Vagina (tissue), 2 donors: ENCODE measurements at regions not wholly inside any gene's neighbourhood (a gene's known extent, or its start where the extent isn't known, plus 50 kb on each side); places are given as distances from the start of the nearest gene placed in this dataset.

Experiments used
- DNase-seq, 2 donors: peaks; one replicate each; pipeline ENCODE4 v3.0.0-alpha.2; 2017; ENCODE audit errors: extremely low spot score in 2 of 2
- H3K27ac ChIP-seq: fragments of 200-600 bp; sonication (generic); one replicate; pipeline ENCODE4 v1.5.1; 2019
- H3K27me3 ChIP-seq: fragments of 200-600 bp; sonication (generic); one replicate; pipeline ENCODE4 v1.5.1; 2019
- H3K36me3 ChIP-seq, 2 donors: fragments of 200-600 bp; sonication (generic); one replicate each; pipeline ENCODE4 v1.5.1; 2017 to 2019
- H3K4me1 ChIP-seq: fragments of 200-600 bp; sonication (generic); one replicate; pipeline ENCODE4 v1.5.1; 2019
- H3K4me3 ChIP-seq, 2 donors: fragments of 200-600 bp; sonication (generic); 1 replicate in 1 of 2; 2 replicates in 1 of 2; pipeline ENCODE4 v1.5.1; 2016 to 2019
- H3K9me3 ChIP-seq: fragments of 200-600 bp; sonication (generic); one replicate; pipeline ENCODE4 v1.5.1; 2019
- POLR2A ChIP-seq, 2 donors: fragments of 450-650 bp; IDR thresholded peaks; one replicate each; pipeline ENCODE4 v1.6.1; 2017; ENCODE audit warnings: antibody characterized with exemption in 2 of 2, mild to moderate bottlenecking in 2 of 2, moderate library complexity in 2 of 2
- POLR2AphosphoS5 ChIP-seq, 2 donors: sonication (generic); formaldehyde crosslinking; IDR thresholded peaks; one replicate each; pipeline ENCODE4 v1.9.0; 2017; ENCODE audit warnings: antibody characterized with exemption in 2 of 2, mild to moderate bottlenecking in 2 of 2, low read depth in 1 of 2; ENCODE audit not compliant: insufficient read depth in 1 of 2
- intact Hi-C: fragments of 100-400 bp; cut with DNase I; formaldehyde crosslinking; loops from one replicate; pipeline ENCODE4 v1.15.1; 2023
- TF ChIP-seq, protein P1 (sequence below), 3 experiments: fragments of 450-650 bp in 2 of 3; fragments of 200-600 bp in 1 of 3; sonication (generic) in 1 of 3; IDR thresholded peaks; one replicate each; pipeline ENCODE4 v1.5.1; 2017 to 2019; ENCODE audit warnings: antibody characterized with exemption in 3 of 3, mild to moderate bottlenecking in 2 of 3, moderate library complexity in 2 of 3

DNA sequence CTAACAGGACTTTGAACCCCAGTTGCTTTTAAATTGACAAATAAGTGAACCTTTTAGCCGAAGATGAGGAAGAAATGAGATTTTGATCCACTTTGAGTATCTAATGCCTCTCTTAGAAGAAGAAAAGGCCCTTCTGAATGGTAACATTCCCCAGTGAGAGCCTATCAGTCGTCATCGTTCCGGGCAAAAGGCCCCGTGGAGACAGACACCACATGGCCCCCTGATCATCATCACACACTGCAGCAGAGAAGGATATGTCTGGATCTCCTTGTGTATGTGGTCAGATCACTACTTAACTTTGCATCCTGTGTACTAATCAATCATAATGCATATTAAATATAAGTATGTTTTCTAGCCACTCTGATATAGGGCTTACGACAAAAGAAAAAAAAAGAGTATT, 87.3 kb upstream of the SMYD2 start:
- H3K27ac ChIP-seq: no peak overlapping the region
- no peaks in the 10 kb centered on the region for H3K36me3 ChIP-seq
- no peaks in the 10 kb centered on the region for H3K9me3 ChIP-seq
- no peaks in the 10 kb centered on the region for H3K27me3 ChIP-seq
- TF ChIP-seq, protein P1, sequence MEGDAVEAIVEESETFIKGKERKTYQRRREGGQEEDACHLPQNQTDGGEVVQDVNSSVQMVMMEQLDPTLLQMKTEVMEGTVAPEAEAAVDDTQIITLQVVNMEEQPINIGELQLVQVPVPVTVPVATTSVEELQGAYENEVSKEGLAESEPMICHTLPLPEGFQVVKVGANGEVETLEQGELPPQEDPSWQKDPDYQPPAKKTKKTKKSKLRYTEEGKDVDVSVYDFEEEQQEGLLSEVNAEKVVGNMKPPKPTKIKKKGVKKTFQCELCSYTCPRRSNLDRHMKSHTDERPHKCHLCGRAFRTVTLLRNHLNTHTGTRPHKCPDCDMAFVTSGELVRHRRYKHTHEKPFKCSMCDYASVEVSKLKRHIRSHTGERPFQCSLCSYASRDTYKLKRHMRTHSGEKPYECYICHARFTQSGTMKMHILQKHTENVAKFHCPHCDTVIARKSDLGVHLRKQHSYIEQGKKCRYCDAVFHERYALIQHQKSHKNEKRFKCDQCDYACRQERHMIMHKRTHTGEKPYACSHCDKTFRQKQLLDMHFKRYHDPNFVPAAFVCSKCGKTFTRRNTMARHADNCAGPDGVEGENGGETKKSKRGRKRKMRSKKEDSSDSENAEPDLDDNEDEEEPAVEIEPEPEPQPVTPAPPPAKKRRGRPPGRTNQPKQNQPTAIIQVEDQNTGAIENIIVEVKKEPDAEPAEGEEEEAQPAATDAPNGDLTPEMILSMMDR (IDR thresholded peaks at IDR 0.05): no peak
- TF ChIP-seq POLR2AphosphoS5 (IDR thresholded peaks at IDR 0.05; ENCODE audit: insufficient read depth in 1 of 2, low read depth in 1 of 2) (no peak), POLR2A (IDR thresholded peaks at IDR 0.05) (no peak)
- H3K4me3 ChIP-seq: no peak overlapping the region
- intact Hi-C loops: no loop called here
- no peaks in the 10 kb centered on the region for H3K4me1 ChIP-seq
- DNase-seq: no peak

- no peaks in the 10 kb centered on the region for H3K9me3 ChIP-seq
- no peaks in the 10 kb centered on the region for H3K27me3 ChIP-seq
- H3K4me3 ChIP-seq: no peak overlapping the region
- no peaks in the 10 kb centered on the region for H3K4me1 ChIP-seq
- intact Hi-C loops: no loop called here
- DNase-seq: no peak
- H3K36me3 ChIP-seq: no peaks in the 10 kb centered on the region
- TF ChIP-seq POLR2AphosphoS5 (IDR thresholded peaks at IDR 0.05; ENCODE audit: insufficient read depth in 1 of 2, low read depth in 1 of 2) (no peak), POLR2A (IDR thresholded peaks at IDR 0.05) (no peak)
- TF ChIP-seq, protein P1 (IDR thresholded peaks at IDR 0.05): no peak
- H3K27ac ChIP-seq: no peak overlapping the region
Measured at GRCh38 chr1:214198571-214198970, 82.4 kb upstream of the SMYD2 start.

DNA sequence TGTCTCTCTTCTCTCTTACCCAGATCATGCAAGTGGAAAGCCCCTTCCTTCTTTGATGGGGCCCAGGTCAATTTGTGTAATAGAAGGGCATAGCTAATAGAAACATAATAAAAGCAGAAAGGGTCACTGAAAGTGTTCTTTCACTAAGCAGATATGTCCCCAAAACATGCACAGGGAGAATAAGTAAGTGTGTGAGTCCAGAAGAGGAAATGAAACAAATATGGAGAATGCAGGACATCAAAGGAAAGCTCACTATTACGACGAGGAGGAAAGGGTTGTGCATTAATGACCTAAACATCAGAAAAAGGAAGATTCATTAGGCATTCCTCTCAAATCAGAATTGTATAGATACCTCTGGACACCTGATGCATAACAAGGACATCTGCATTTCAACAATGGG, 81.4 kb upstream of the SMYD2 start:
- intact Hi-C loops: no loop called here
- Histone ChIP-seq H3K27me3 (no peaks in the 10 kb centered on the region), H3K4me3 (no peak overlapping the region), H3K36me3 (no peaks in the 10 kb centered on the region), H3K4me1 (no peaks in the 10 kb centered on the region), H3K27ac (no peak overlapping the region), H3K9me3 (no peaks in the 10 kb centered on the region)
- TF ChIP-seq POLR2AphosphoS5 (IDR thresholded peaks at IDR 0.05; ENCODE audit: insufficient read depth in 1 of 2, low read depth in 1 of 2) (no peak), POLR2A (IDR thresholded peaks at IDR 0.05) (no peak)
- TF ChIP-seq, protein P1 (IDR thresholded peaks at IDR 0.05): no peak
- no peak for DNase-seq

DNA sequence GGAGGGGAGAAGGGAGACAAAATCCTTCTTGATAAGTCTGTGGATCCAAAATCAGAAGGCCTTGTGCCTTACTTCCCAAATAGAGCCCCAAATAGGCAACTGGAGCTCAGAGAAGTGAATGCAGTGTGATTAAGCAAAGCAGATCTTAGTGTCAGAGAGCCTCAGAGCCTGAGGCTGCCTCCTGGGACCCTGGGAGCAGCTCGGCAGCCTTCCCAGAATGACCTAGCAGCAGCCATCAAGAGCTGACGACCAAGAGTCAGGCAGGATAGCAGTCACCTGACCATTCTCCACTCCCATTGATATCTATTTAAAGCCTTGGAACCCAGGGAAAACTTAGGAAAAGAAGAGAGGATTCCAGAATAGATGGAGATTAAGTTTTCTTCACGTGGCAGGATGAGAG, 78.0 kb upstream of the SMYD2 start:
- H3K36me3 ChIP-seq: no peaks in the 10 kb centered on the region
- intact Hi-C loops: no loop called here
- no peak overlapping the region for H3K4me3 ChIP-seq
- H3K4me1 ChIP-seq: no peaks in the 10 kb centered on the region
- no peaks in the 10 kb centered on the region for H3K27me3 ChIP-seq
- no peak overlapping the region for H3K27ac ChIP-seq
- H3K9me3 ChIP-seq: no peaks in the 10 kb centered on the region
- no peak for DNase-seq
- TF ChIP-seq POLR2AphosphoS5 (IDR thresholded peaks at IDR 0.05; ENCODE audit: insufficient read depth in 1 of 2, low read depth in 1 of 2): no peak
- TF ChIP-seq, protein P1 (IDR thresholded peaks at IDR 0.05): no peak

DNA sequence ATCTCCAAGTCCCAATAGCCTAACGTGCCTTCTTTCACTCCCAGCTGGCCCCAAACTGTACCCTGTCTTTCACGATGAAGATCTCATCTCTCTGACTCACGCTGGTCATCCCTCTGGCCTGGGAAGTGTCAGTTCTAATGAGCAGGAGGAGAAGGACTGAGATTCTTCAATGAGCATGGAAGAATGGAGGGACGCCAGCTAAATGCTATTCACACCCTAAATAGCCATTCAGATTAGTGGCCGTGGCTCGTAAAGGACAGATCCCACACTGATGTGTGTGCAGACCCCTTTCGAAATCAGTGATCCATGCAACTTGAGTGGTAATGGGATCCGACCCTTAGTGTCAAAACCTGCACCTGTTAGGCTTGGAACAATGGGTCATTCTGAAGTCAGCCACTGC, 75.9 kb upstream of the SMYD2 start:
- TF ChIP-seq POLR2A (IDR thresholded peaks at IDR 0.05): no peak
- TF ChIP-seq, protein P1 (IDR thresholded peaks at IDR 0.05): no peak
- no peak for TF ChIP-seq POLR2AphosphoS5 (IDR thresholded peaks at IDR 0.05; ENCODE audit: insufficient read depth in 1 of 2, low read depth in 1 of 2)
- intact Hi-C loops: no loop called here
- H3K27ac ChIP-seq: no peak overlapping the region
- no peak overlapping the region for H3K4me3 ChIP-seq
- no peaks in the 10 kb centered on the region for H3K9me3 ChIP-seq
- no peaks in the 10 kb centered on the region for H3K27me3 ChIP-seq
- H3K36me3 ChIP-seq: no peaks in the 10 kb centered on the region
- no peaks in the 10 kb centered on the region for H3K4me1 ChIP-seq
- no peak for DNase-seq
